ENCODE measurements at regions not wholly inside any gene's neighbourhood (a gene's known extent, or its start where the extent isn't known, plus 50 kb on each side); places are given as distances from the start of the nearest gene placed in this dataset.

DNA sequence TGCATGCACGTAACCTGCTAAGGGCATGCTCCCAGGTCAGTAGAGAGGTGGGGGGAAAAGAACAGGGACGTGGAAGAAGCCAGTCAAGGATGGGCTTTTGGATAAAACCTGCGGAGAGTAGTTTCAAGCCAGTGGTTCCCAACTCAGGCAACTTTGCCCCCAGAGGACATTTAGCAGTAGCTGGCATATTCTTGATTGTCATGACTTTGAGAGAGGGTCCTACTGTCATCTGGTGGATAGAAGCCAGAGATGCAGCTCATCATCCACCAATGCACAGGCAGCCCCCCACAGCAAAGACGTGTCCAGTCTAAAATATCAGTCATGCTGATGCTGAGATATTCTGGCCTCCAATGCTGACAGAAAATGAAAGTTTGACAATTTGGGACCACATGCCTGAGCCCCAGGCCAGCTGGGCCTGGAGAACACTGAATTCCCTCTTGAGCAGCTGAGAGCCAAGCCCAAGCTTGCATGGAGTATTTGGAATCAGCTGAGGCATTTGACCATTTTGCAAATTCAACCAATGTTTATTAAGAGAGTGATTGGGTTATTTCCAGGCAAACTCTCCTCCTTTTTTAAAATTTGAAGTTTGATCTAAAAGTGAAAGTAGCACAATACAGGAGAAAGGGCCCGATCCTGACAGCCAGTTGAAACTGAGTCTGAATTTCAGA is 110.0 kb upstream of the C7orf33 start:
- Histone ChIP-seq H3K27ac (no peak overlapping the region), H3K27me3 (no peaks in the 10 kb centered on the region), H3K36me3 (replicated peaks in 1 of 2; ENCODE audit: insufficient read depth in 1 of 2, low read depth in 2 of 2) (no peaks in the 10 kb centered on the region), H3K9me3 (no peaks in the 10 kb centered on the region), H3K4me1 (peaks cover 13% of the 10 kb centered on the region), H3K4me3 (no peak overlapping the region)
- ATAC-seq, result no peak
- no peak for DNase-seq
- WGBS, 2 donors, result 73 to 90% methylated on average over 5 of the region's 5 CpGs
- intact Hi-C loops (cut with DNase I), result no loop called here
- TF ChIP-seq POLR2A (IDR thresholded peaks at IDR 0.05), result no peak
- TF ChIP-seq, protein P1, sequence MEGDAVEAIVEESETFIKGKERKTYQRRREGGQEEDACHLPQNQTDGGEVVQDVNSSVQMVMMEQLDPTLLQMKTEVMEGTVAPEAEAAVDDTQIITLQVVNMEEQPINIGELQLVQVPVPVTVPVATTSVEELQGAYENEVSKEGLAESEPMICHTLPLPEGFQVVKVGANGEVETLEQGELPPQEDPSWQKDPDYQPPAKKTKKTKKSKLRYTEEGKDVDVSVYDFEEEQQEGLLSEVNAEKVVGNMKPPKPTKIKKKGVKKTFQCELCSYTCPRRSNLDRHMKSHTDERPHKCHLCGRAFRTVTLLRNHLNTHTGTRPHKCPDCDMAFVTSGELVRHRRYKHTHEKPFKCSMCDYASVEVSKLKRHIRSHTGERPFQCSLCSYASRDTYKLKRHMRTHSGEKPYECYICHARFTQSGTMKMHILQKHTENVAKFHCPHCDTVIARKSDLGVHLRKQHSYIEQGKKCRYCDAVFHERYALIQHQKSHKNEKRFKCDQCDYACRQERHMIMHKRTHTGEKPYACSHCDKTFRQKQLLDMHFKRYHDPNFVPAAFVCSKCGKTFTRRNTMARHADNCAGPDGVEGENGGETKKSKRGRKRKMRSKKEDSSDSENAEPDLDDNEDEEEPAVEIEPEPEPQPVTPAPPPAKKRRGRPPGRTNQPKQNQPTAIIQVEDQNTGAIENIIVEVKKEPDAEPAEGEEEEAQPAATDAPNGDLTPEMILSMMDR (IDR thresholded peaks at IDR 0.05), result no peak

DNA sequence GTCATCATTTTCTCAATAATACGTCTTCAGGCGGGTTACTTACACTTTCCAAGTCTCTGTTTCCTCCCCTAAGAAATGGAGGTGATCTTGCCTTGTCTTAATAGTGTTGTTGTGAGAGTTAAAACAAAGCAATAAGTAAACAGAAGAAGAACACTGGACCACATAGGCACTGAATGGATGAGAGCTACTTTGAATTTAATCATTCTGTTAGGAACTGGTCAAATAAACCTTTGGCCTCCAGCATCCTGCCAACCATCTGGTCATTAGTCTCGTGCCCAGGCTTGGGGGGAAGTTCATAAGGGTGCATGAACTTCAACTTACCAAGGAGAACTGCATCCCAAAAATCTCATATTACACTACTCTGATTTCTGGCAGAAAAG is 109.4 kb upstream of the C7orf33 start:
- WGBS, 2 donors, result 52 to 76% methylated on average over 3 of the region's 3 CpGs
- ATAC-seq (no peak), DNase-seq (no peak)
- H3K4me1 ChIP-seq, result peaks cover 13% of the 10 kb centered on the region
- no peaks in the 10 kb centered on the region for H3K27me3 ChIP-seq
- H3K36me3 ChIP-seq (replicated peaks in 1 of 2; ENCODE audit: insufficient read depth in 1 of 2, low read depth in 2 of 2), result no peaks in the 10 kb centered on the region
- H3K4me3 ChIP-seq, result no peak overlapping the region
- TF ChIP-seq, protein P1 (IDR thresholded peaks at IDR 0.05), result no peak
- no peak for TF ChIP-seq POLR2A (IDR thresholded peaks at IDR 0.05)
- intact Hi-C loops (cut with DNase I), result no loop called here
- H3K9me3 ChIP-seq, result no peaks in the 10 kb centered on the region
- H3K27ac ChIP-seq, result no peak overlapping the region

DNA sequence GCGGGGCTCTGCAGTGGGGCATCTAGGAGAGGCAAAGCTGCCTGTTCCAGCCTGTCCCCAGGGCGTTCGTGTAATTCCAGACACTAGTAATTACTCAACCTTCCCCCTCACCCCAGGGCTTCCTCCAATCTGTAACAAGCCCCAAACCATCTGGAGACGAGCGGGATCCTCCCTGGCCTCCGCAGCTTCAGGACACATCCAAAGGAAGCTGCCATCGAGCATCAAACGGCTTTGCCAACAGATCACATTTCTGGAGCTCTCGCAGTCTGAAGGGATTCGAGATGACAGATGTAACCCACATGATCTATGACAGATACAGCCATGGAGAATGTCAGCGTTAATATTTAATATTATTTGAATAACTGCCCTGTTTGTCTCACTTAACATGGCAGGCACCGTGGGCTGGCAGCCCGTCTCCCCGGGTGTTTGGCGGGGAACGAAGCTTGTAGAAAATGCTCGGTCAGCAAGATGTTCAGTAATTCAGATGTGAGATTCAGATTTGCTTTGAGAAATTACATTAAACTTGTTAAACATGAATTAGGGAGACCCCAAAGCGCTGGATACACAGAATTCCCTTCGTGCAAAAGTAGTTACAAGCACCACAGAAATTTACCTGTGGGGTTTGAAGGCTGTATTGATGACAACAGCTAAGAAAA is 108.5 kb upstream of the C7orf33 start:
- TF ChIP-seq, protein P1 (IDR thresholded peaks at IDR 0.05), result no peak
- TF ChIP-seq POLR2A (IDR thresholded peaks at IDR 0.05), result no peak
- Histone ChIP-seq H3K4me1 (peaks cover 13% of the 10 kb centered on the region), H3K4me3 (no peak overlapping the region), H3K27me3 (no peaks in the 10 kb centered on the region), H3K9me3 (no peaks in the 10 kb centered on the region), H3K36me3 (replicated peaks in 1 of 2; ENCODE audit: insufficient read depth in 1 of 2, low read depth in 2 of 2) (no peaks in the 10 kb centered on the region), H3K27ac (no peak overlapping the region)
- ATAC-seq (no peak), DNase-seq (no peak)
- intact Hi-C loops (cut with DNase I), result no loop called here
- 66 to 78% methylated on average over 19 of the region's 19 CpGs for WGBS, 2 donors

DNA sequence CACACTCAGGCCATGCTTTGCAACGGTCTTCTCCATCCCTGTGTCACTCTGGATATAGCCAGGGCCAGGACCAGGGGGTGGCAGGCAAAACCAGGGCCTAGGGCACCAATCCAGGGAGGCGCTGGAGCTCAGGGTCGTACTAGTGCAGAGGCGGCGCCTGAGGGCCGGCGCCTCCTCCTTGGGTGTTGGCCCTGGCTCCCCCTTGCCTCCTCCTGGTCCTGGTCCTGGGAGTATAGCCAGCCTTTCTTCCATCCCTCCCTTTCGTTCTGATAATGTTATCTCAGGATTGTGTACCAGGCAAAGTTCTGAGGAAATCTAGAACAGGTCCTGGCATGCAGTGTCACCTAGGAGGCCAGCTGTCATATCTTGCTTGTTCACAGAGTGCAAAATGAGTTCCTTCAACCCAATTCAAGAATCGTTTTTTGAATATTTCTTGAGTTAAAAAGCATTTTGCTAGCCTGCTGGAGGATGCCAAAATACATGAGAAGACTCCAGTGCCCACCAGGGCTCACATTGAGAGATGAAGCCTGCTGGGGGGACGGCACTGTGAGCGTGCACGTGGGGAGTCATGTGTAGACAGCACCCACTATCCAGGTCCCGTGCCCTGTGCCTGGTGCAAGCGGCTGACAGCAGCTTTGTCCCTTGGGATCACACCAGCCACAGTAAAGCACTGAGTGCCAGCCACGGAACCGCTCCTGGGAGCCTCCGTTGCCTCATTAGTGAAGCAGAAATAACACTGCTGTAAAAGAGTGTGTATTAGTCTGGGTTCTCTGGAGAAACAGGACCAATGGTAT is 106.9 kb upstream of the C7orf33 start:
- Histone ChIP-seq H3K4me1 (peaks cover 13% of the 10 kb centered on the region), H3K27ac (no peak overlapping the region), H3K4me3 (no peak overlapping the region), H3K27me3 (no peaks in the 10 kb centered on the region), H3K9me3 (no peaks in the 10 kb centered on the region), H3K36me3 (replicated peaks in 1 of 2; ENCODE audit: insufficient read depth in 1 of 2, low read depth in 2 of 2) (no peaks in the 10 kb centered on the region)
- WGBS, 2 donors, result 53 to 54% methylated on average over 14 to 17 of the region's 17 CpGs
- intact Hi-C loops (cut with DNase I), result no loop called here
- ATAC-seq, result peak; percentile 53
- TF ChIP-seq, protein P1 (IDR thresholded peaks at IDR 0.05), result no peak
- no peak for TF ChIP-seq POLR2A (IDR thresholded peaks at IDR 0.05)
- DNase-seq, result peak in 2 of 4 donors; percentile 37 to 54

Data from body of pancreas (tissue), 4 donors.